Neural cell (in vitro differentiated cells): ENCODE measurements at regions not wholly inside any gene's neighbourhood (a gene's known extent, or its start where the extent isn't known, plus 50 kb on each side); places are given as distances from the start of the nearest gene placed in this dataset.

Experiments used
- H2AFZ ChIP-seq: fragments of 200-600, 300-800 bp; sonication (generic), shearing (Covaris generic); 2 replicates; pipeline ENCODE4 v1.6.0; 2014; ENCODE audit warnings: low read depth, mild to moderate bottlenecking, antibody characterized with exemption, low read length, moderate library complexity
- H3F3A ChIP-seq: fragments of 200-600 bp; shearing (Covaris generic); 2 replicates; pipeline ENCODE4 v1.6.1; 2016; ENCODE audit warnings: mild to moderate bottlenecking, moderate library complexity, mixed read lengths, antibody characterized with exemption, low read length; ENCODE audit not compliant: insufficient read depth, poor library complexity, severe bottlenecking
- H3K27ac ChIP-seq: fragments of 200-600, 300-800 bp; sonication (generic), shearing (Covaris generic); 2 replicates; pipeline ENCODE4 v1.5.1; 2014; ENCODE audit warnings: mild to moderate bottlenecking, low read length, moderate library complexity
- H3K27me3 ChIP-seq: fragments of 300-800, 200-600 bp; sonication (generic), shearing (Covaris generic); 2 replicates; pipeline ENCODE4 v1.6.0; 2014; ENCODE audit warnings: mild to moderate bottlenecking, low read depth, low read length, moderate library complexity; ENCODE audit not compliant: insufficient read depth
- H3K36me3 ChIP-seq: fragments of 300-800, 200-600 bp; sonication (generic), shearing (Covaris generic); 2 replicates; pipeline ENCODE4 v1.5.1; 2014; ENCODE audit warnings: mild to moderate bottlenecking, antibody characterized with exemption, low read length, moderate library complexity; ENCODE audit not compliant: insufficient read depth
- H3K4me2 ChIP-seq: fragments of 300-800, 200-600 bp; sonication (generic), shearing (Covaris generic); 2 replicates; pipeline ENCODE4 v1.6.0; 2014; ENCODE audit warnings: mild to moderate bottlenecking, low read length
- H3K4me3 ChIP-seq: fragments of 300-800, 200-600 bp; sonication (generic), shearing (Covaris generic); 2 replicates; pipeline ENCODE4 v1.5.1; 2014; ENCODE audit warnings: mild to moderate bottlenecking, low read length, moderate library complexity
- H3K79me2 ChIP-seq: fragments of 200-600 bp; shearing (Covaris generic); replicated peaks from 2 replicates; pipeline ENCODE4 v1.6.0; 2014; ENCODE audit warnings: mild to moderate bottlenecking, low read length, moderate library complexity; ENCODE audit not compliant: insufficient read depth
- H3K9ac ChIP-seq: fragments of 300-800, 200-600 bp; sonication (generic), shearing (Covaris generic); 2 replicates; pipeline ENCODE4 v1.6.1; 2016; ENCODE audit warnings: mild to moderate bottlenecking, low read length, mixed read lengths
- H3K9me2 ChIP-seq: fragments of 200-600 bp; shearing (Covaris generic); 2 replicates; pipeline ENCODE4 v1.6.1; 2016; ENCODE audit warnings: mild to moderate bottlenecking, low read length, mixed read lengths; ENCODE audit not compliant: insufficient read depth
- H3K9me3 ChIP-seq: fragments of 200-600, 300-800 bp; sonication (generic), shearing (Covaris generic); 2 replicates; pipeline ENCODE4 v1.6.1; 2016; ENCODE audit warnings: mild to moderate bottlenecking, mixed run types, low read length, moderate library complexity, mixed read lengths
- H4K20me1 ChIP-seq: fragments of 200-600 bp; shearing (Covaris generic); 2 replicates; pipeline ENCODE4 v1.6.1; 2016; ENCODE audit warnings: mild to moderate bottlenecking, mixed run types; ENCODE audit not compliant: insufficient read depth
- EP300 ChIP-seq: fragments of 450-650 bp; conservative IDR thresholded peaks from 2 replicates; pipeline ENCODE4 v1.6.1; 2014; ENCODE audit warnings: antibody characterized with exemption, mild to moderate bottlenecking, moderate library complexity; ENCODE audit not compliant: poor library complexity, severe bottlenecking
- EZH2 ChIP-seq: fragments of 200-600, 300-800 bp; shearing (Covaris generic), sonication (generic); IDR thresholded peaks from 2 replicates; pipeline ENCODE4 v1.6.1; 2014; ENCODE audit warnings: antibody characterized with exemption, low read length, borderline replicate concordance, mild to moderate bottlenecking; ENCODE audit not compliant: insufficient read depth, poor library complexity, severe bottlenecking
- MXI1 ChIP-seq: fragments of 450-650 bp; conservative IDR thresholded peaks from 2 replicates; pipeline ENCODE4 v1.6.1; 2014; ENCODE audit warnings: antibody characterized with exemption, mild to moderate bottlenecking; ENCODE audit not compliant: poor library complexity, severe bottlenecking
- POLR2AphosphoS5 ChIP-seq: IDR thresholded peaks from 2 replicates; pipeline ENCODE4 v1.6.1; 2012
- RAD21 ChIP-seq: fragments of 450-650 bp; conservative IDR thresholded peaks from 2 replicates; pipeline ENCODE4 v1.6.1; 2014; ENCODE audit warnings: antibody characterized with exemption, mild to moderate bottlenecking, moderate library complexity
- SMC3 ChIP-seq: fragments of 450-650 bp; conservative IDR thresholded peaks from 2 replicates; pipeline ENCODE4 v1.6.1; 2014; ENCODE audit warnings: antibody characterized with exemption, mild to moderate bottlenecking, moderate library complexity; ENCODE audit not compliant: poor library complexity
- TAF1 ChIP-seq: IDR thresholded peaks from 2 replicates; pipeline ENCODE4 v1.6.1; 2012; ENCODE audit warnings: low read depth
- TF ChIP-seq, protein P1 (sequence below): IDR thresholded peaks from 2 replicates; pipeline ENCODE4 v1.6.1; 2012; ENCODE audit warnings: borderline replicate concordance
- TF ChIP-seq, protein P2 (sequence below): fragments of 450-650 bp; IDR thresholded peaks from 2 replicates; pipeline ENCODE4 v1.5.1; 2014; ENCODE audit warnings: antibody characterized with exemption, mild to moderate bottlenecking, moderate library complexity; ENCODE audit not compliant: poor library complexity, severe bottlenecking

DNA sequence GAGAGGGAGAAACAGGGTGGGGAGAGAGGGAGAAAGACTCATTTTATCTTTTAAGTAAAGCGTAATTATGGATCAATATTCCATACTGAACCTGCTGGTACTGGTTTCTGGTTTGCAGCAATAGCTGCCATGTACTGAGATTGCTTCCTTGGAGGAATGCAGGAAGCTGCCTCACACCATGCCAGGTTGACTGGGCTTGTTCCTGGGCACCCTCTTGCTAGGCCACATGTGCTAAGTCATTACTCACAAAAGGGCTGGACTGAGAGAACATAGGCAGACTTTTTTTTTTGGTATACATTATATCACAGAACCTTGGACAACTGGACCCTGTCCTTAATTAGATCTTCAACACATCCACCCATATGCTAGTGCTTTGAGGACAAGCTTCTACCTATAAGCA, 193.4 kb downstream of the ZNF621 start:
- no peaks in the 10 kb centered on the region for H3K36me3 ChIP-seq
- no peak overlapping the region for H3K27ac ChIP-seq
- TF ChIP-seq, protein P1, sequence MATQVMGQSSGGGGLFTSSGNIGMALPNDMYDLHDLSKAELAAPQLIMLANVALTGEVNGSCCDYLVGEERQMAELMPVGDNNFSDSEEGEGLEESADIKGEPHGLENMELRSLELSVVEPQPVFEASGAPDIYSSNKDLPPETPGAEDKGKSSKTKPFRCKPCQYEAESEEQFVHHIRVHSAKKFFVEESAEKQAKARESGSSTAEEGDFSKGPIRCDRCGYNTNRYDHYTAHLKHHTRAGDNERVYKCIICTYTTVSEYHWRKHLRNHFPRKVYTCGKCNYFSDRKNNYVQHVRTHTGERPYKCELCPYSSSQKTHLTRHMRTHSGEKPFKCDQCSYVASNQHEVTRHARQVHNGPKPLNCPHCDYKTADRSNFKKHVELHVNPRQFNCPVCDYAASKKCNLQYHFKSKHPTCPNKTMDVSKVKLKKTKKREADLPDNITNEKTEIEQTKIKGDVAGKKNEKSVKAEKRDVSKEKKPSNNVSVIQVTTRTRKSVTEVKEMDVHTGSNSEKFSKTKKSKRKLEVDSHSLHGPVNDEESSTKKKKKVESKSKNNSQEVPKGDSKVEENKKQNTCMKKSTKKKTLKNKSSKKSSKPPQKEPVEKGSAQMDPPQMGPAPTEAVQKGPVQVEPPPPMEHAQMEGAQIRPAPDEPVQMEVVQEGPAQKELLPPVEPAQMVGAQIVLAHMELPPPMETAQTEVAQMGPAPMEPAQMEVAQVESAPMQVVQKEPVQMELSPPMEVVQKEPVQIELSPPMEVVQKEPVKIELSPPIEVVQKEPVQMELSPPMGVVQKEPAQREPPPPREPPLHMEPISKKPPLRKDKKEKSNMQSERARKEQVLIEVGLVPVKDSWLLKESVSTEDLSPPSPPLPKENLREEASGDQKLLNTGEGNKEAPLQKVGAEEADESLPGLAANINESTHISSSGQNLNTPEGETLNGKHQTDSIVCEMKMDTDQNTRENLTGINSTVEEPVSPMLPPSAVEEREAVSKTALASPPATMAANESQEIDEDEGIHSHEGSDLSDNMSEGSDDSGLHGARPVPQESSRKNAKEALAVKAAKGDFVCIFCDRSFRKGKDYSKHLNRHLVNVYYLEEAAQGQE: no peak
- TF ChIP-seq EP300: no peak
- TF ChIP-seq, protein P2, sequence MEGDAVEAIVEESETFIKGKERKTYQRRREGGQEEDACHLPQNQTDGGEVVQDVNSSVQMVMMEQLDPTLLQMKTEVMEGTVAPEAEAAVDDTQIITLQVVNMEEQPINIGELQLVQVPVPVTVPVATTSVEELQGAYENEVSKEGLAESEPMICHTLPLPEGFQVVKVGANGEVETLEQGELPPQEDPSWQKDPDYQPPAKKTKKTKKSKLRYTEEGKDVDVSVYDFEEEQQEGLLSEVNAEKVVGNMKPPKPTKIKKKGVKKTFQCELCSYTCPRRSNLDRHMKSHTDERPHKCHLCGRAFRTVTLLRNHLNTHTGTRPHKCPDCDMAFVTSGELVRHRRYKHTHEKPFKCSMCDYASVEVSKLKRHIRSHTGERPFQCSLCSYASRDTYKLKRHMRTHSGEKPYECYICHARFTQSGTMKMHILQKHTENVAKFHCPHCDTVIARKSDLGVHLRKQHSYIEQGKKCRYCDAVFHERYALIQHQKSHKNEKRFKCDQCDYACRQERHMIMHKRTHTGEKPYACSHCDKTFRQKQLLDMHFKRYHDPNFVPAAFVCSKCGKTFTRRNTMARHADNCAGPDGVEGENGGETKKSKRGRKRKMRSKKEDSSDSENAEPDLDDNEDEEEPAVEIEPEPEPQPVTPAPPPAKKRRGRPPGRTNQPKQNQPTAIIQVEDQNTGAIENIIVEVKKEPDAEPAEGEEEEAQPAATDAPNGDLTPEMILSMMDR: no peak
- no peak for TF ChIP-seq SMC3
- no peak for TF ChIP-seq POLR2AphosphoS5
- TF ChIP-seq EZH2: no peak
- no peak for TF ChIP-seq TAF1
- TF ChIP-seq RAD21: no peak
- no peak for TF ChIP-seq MXI1
- H3K4me3 ChIP-seq: no peak overlapping the region
- H3K9me2 ChIP-seq: no peaks in the 10 kb centered on the region
- no peak overlapping the region for H2AFZ ChIP-seq
- H4K20me1 ChIP-seq: no peaks in the 10 kb centered on the region
- H3K9ac ChIP-seq: no peak overlapping the region
- no peaks in the 10 kb centered on the region for H3K27me3 ChIP-seq
- H3F3A ChIP-seq: no peaks in the 10 kb centered on the region
- no peak overlapping the region for H3K4me2 ChIP-seq
- no peaks in the 10 kb centered on the region for H3K79me2 ChIP-seq
- H3K9me3 ChIP-seq: no peaks in the 10 kb centered on the region

DNA sequence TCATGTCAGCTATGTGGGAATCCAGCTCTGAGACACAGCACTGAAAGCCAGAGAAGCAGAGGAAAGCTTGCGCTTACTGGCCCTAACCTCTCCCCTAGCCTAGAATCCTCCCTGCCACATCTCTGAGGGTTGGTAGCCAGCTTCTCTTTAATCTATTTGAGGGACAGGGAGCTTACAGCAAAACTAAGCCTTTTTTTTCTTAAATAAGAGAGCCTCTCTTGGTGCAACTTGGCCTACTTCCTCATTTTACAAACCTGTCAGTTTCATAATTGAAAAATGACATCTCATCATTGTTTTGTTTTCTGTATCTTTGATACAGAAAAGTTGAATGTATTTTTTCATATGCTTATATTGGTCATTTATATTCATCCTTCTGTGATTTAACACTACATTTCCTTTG, 193.9 kb downstream of the ZNF621 start:
- no peak overlapping the region for H3K9ac ChIP-seq
- no peak overlapping the region for H3K4me3 ChIP-seq
- H3K4me2 ChIP-seq: no peak overlapping the region
- H3K27ac ChIP-seq: no peak overlapping the region
- no peaks in the 10 kb centered on the region for H3K27me3 ChIP-seq
- H4K20me1 ChIP-seq: no peaks in the 10 kb centered on the region
- no peaks in the 10 kb centered on the region for H3K36me3 ChIP-seq
- no peaks in the 10 kb centered on the region for H3K9me2 ChIP-seq
- H2AFZ ChIP-seq: no peak overlapping the region
- H3K9me3 ChIP-seq: no peaks in the 10 kb centered on the region
- TF ChIP-seq SMC3 (no peak), RAD21 (no peak), TAF1 (no peak), EP300 (no peak), EZH2 (no peak), POLR2AphosphoS5 (no peak), MXI1 (no peak)
- TF ChIP-seq, protein P2: no peak
- TF ChIP-seq, protein P1: no peak
- no peaks in the 10 kb centered on the region for H3F3A ChIP-seq
- no peaks in the 10 kb centered on the region for H3K79me2 ChIP-seq
